Progenitor cell of endocrine pancreas (in vitro differentiated cells): ENCODE measurements at regions not wholly inside any gene's neighbourhood (a gene's known extent, or its start where the extent isn't known, plus 50 kb on each side); places are given as distances from the start of the nearest gene placed in this dataset.
"Not testable (repeated sequence)": the region's sequence is repeated elsewhere in the genome, so short reads cannot be mapped to it uniquely, and the experiment has no call there.

Source experiments
- DNase-seq: peaks from one replicate; pipeline ENCODE4 v3.0.0; 2021; ENCODE audit warnings: low spot score; ENCODE audit not compliant: unreplicated experiment
- H3K27ac Mint-ChIP-seq: 2 replicates; pipeline ENCODE4 v1.8.0; 2021; ENCODE audit warnings: mild to moderate bottlenecking, moderate library complexity, mixed read lengths
- H3K27me3 Mint-ChIP-seq: 2 replicates; pipeline ENCODE4 v1.8.0; 2021; ENCODE audit warnings: mixed read lengths
- H3K36me3 Mint-ChIP-seq: 2 replicates; pipeline ENCODE4 v1.8.0; 2022; ENCODE audit warnings: mixed read lengths; ENCODE audit not compliant: insufficient read depth
- H3K4me1 Mint-ChIP-seq: 2 replicates; pipeline ENCODE4 v1.8.0; 2021; ENCODE audit warnings: low read depth, mixed read lengths
- H3K4me3 Mint-ChIP-seq: 2 replicates; pipeline ENCODE4 v1.8.0; 2021; ENCODE audit warnings: low read depth, mild to moderate bottlenecking, moderate library complexity, mixed read lengths
- H3K9me3 Mint-ChIP-seq: 2 replicates; pipeline ENCODE4 v1.8.0; 2021; ENCODE audit warnings: low read depth, mixed read lengths
- CTCF ChIP-seq: fragments of 200-600 bp; sonication (generic); IDR thresholded peaks from one replicate; pipeline ENCODE4 v1.5.0; 2021; ENCODE audit warnings: antibody characterized with exemption, mild to moderate bottlenecking; ENCODE audit not compliant: unreplicated experiment

- H3K9me3 Mint-ChIP-seq, result peaks cover 6% of the 10 kb centered on the region
- no peak for DNase-seq
- TF ChIP-seq CTCF, result no peak
- H3K4me1 Mint-ChIP-seq, result no peaks in the 10 kb centered on the region
- H3K36me3 Mint-ChIP-seq, result no peaks in the 10 kb centered on the region
- no peaks in the 10 kb centered on the region for H3K27me3 Mint-ChIP-seq
- no peak overlapping the region for H3K4me3 Mint-ChIP-seq
- no peak overlapping the region for H3K27ac Mint-ChIP-seq
Observed at GRCh38 chr14:81776531-81776930, 242.9 kb upstream of the SEL1L start.

- H3K4me3 Mint-ChIP-seq, H3K27ac Mint-ChIP-seq, DNase-seq, H3K36me3 Mint-ChIP-seq, H3K4me1 Mint-ChIP-seq, H3K27me3 Mint-ChIP-seq: not testable (repeated sequence)
- peaks cover 14% of the 10 kb centered on the region for H3K9me3 Mint-ChIP-seq
Observed at GRCh38 chr14:81781798-81782197, 248.1 kb upstream of the SEL1L start.

GRCh38 chr14:81784084-81784483 lies 250.4 kb upstream of the SEL1L start:
- no peak for DNase-seq
- no peaks in the 10 kb centered on the region for H3K4me1 Mint-ChIP-seq
- H3K9me3 Mint-ChIP-seq, result peaks cover 16% of the 10 kb centered on the region
- H3K27me3 Mint-ChIP-seq, result no peaks in the 10 kb centered on the region
- no peak overlapping the region for H3K27ac Mint-ChIP-seq
- no peak overlapping the region for H3K4me3 Mint-ChIP-seq
- peaks cover 2% of the 10 kb centered on the region for H3K36me3 Mint-ChIP-seq
- no peak for TF ChIP-seq CTCF

GRCh38 chr14:81797315-81797714 lies 263.7 kb upstream of the SEL1L start:
- TF ChIP-seq CTCF, result no peak
- H3K27ac Mint-ChIP-seq, result no peak overlapping the region
- no peak overlapping the region for H3K4me3 Mint-ChIP-seq
- no peaks in the 10 kb centered on the region for H3K27me3 Mint-ChIP-seq
- DNase-seq, result no peak
- no peaks in the 10 kb centered on the region for H3K36me3 Mint-ChIP-seq
- peaks cover 5% of the 10 kb centered on the region for H3K4me1 Mint-ChIP-seq
- H3K9me3 Mint-ChIP-seq, result no peaks in the 10 kb centered on the region

- TF ChIP-seq CTCF, result no peak
- H3K4me1 Mint-ChIP-seq, result peaks cover 14% of the 10 kb centered on the region
- no peaks in the 10 kb centered on the region for H3K27me3 Mint-ChIP-seq
- H3K27ac Mint-ChIP-seq, result no peak overlapping the region
- H3K4me3 Mint-ChIP-seq, result no peak overlapping the region
- H3K9me3 Mint-ChIP-seq, result no peaks in the 10 kb centered on the region
- no peak for DNase-seq
- no peaks in the 10 kb centered on the region for H3K36me3 Mint-ChIP-seq
Observed at GRCh38 chr14:81801921-81802320, 268.3 kb upstream of the SEL1L start.

GRCh38 chr14:81802341-81802740 lies 268.7 kb upstream of the SEL1L start:
- no peak overlapping the region for H3K27ac Mint-ChIP-seq
- no peaks in the 10 kb centered on the region for H3K9me3 Mint-ChIP-seq
- H3K4me1 Mint-ChIP-seq, result peaks cover 14% of the 10 kb centered on the region
- TF ChIP-seq CTCF, result no peak
- DNase-seq, result no peak
- no peaks in the 10 kb centered on the region for H3K36me3 Mint-ChIP-seq
- H3K4me3 Mint-ChIP-seq, result no peak overlapping the region
- H3K27me3 Mint-ChIP-seq, result no peaks in the 10 kb centered on the region
